ENCODE measurements at regions not wholly inside any gene's neighbourhood (a gene's known extent, or its start where the extent isn't known, plus 50 kb on each side); places are given as distances from the start of the nearest gene placed in this dataset.

GRCh38 chr4:3848323-3848722, 82.1 kb downstream of the ADRA2C start:
- Histone ChIP-seq H3K9ac (ENCODE audit: low read length) (no peak overlapping the region), H3K27ac (ENCODE audit: low read length) (no peak overlapping the region), H3K4me3 (ENCODE audit: low read length) (no peak overlapping the region), H3K4me2 (ENCODE audit: low read length) (no peak overlapping the region), H2AFZ (ENCODE audit: low read depth, low read length) (no peak overlapping the region), H3F3A (ENCODE audit: insufficient read depth, low read length, poor library complexity, severe bottlenecking) (no peaks in the 10 kb centered on the region), H3K27me3 (ENCODE audit: insufficient read depth, low read depth, low read length) (no peaks in the 10 kb centered on the region), H3K9me2 (ENCODE audit: insufficient read depth, low read length) (no peaks in the 10 kb centered on the region), H3K79me2 (replicated peaks; ENCODE audit: insufficient read depth, low read length) (no peaks in the 10 kb centered on the region), H4K20me1 (ENCODE audit: insufficient read depth) (no peaks in the 10 kb centered on the region), H3K36me3 (ENCODE audit: insufficient read depth, low read length) (no peaks in the 10 kb centered on the region), H3K9me3 (ENCODE audit: low read length) (no peaks in the 10 kb centered on the region)
- TF ChIP-seq SMC3 (conservative IDR thresholded peaks at IDR 0.05; ENCODE audit: poor library complexity) = no peak
- no peak for TF ChIP-seq EZH2 (IDR thresholded peaks at IDR 0.05; ENCODE audit: borderline replicate concordance, insufficient read depth, low read length, poor library complexity, severe bottlenecking)
- TF ChIP-seq, protein P1, sequence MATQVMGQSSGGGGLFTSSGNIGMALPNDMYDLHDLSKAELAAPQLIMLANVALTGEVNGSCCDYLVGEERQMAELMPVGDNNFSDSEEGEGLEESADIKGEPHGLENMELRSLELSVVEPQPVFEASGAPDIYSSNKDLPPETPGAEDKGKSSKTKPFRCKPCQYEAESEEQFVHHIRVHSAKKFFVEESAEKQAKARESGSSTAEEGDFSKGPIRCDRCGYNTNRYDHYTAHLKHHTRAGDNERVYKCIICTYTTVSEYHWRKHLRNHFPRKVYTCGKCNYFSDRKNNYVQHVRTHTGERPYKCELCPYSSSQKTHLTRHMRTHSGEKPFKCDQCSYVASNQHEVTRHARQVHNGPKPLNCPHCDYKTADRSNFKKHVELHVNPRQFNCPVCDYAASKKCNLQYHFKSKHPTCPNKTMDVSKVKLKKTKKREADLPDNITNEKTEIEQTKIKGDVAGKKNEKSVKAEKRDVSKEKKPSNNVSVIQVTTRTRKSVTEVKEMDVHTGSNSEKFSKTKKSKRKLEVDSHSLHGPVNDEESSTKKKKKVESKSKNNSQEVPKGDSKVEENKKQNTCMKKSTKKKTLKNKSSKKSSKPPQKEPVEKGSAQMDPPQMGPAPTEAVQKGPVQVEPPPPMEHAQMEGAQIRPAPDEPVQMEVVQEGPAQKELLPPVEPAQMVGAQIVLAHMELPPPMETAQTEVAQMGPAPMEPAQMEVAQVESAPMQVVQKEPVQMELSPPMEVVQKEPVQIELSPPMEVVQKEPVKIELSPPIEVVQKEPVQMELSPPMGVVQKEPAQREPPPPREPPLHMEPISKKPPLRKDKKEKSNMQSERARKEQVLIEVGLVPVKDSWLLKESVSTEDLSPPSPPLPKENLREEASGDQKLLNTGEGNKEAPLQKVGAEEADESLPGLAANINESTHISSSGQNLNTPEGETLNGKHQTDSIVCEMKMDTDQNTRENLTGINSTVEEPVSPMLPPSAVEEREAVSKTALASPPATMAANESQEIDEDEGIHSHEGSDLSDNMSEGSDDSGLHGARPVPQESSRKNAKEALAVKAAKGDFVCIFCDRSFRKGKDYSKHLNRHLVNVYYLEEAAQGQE (IDR thresholded peaks at IDR 0.05; ENCODE audit: borderline replicate concordance) = no peak
- no peak for TF ChIP-seq MXI1 (conservative IDR thresholded peaks at IDR 0.05; ENCODE audit: poor library complexity, severe bottlenecking)
- TF ChIP-seq POLR2AphosphoS5 (IDR thresholded peaks at IDR 0.05) = no peak
- no peak for TF ChIP-seq EP300 (conservative IDR thresholded peaks at IDR 0.05; ENCODE audit: poor library complexity, severe bottlenecking)
- no peak for TF ChIP-seq TAF1 (IDR thresholded peaks at IDR 0.05; ENCODE audit: low read depth)
- TF ChIP-seq, protein P2, sequence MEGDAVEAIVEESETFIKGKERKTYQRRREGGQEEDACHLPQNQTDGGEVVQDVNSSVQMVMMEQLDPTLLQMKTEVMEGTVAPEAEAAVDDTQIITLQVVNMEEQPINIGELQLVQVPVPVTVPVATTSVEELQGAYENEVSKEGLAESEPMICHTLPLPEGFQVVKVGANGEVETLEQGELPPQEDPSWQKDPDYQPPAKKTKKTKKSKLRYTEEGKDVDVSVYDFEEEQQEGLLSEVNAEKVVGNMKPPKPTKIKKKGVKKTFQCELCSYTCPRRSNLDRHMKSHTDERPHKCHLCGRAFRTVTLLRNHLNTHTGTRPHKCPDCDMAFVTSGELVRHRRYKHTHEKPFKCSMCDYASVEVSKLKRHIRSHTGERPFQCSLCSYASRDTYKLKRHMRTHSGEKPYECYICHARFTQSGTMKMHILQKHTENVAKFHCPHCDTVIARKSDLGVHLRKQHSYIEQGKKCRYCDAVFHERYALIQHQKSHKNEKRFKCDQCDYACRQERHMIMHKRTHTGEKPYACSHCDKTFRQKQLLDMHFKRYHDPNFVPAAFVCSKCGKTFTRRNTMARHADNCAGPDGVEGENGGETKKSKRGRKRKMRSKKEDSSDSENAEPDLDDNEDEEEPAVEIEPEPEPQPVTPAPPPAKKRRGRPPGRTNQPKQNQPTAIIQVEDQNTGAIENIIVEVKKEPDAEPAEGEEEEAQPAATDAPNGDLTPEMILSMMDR (IDR thresholded peaks at IDR 0.05; ENCODE audit: poor library complexity, severe bottlenecking) = no peak
- TF ChIP-seq RAD21 (conservative IDR thresholded peaks at IDR 0.05) = no peak

- Histone ChIP-seq H3K27ac (ENCODE audit: low read length) (no peak overlapping the region), H3K27me3 (ENCODE audit: insufficient read depth, low read depth, low read length) (no peaks in the 10 kb centered on the region), H4K20me1 (ENCODE audit: insufficient read depth) (no peaks in the 10 kb centered on the region), H3K9me3 (ENCODE audit: low read length) (no peaks in the 10 kb centered on the region), H3F3A (ENCODE audit: insufficient read depth, low read length, poor library complexity, severe bottlenecking) (no peaks in the 10 kb centered on the region), H3K79me2 (replicated peaks; ENCODE audit: insufficient read depth, low read length) (no peaks in the 10 kb centered on the region), H3K4me2 (ENCODE audit: low read length) (no peak overlapping the region), H3K36me3 (ENCODE audit: insufficient read depth, low read length) (no peaks in the 10 kb centered on the region), H3K9ac (ENCODE audit: low read length) (no peak overlapping the region), H3K4me3 (ENCODE audit: low read length) (no peak overlapping the region), H3K9me2 (ENCODE audit: insufficient read depth, low read length) (no peaks in the 10 kb centered on the region), H2AFZ (ENCODE audit: low read depth, low read length) (no peak overlapping the region)
- TF ChIP-seq RAD21 (conservative IDR thresholded peaks at IDR 0.05) = no peak
- no peak for TF ChIP-seq EP300 (conservative IDR thresholded peaks at IDR 0.05; ENCODE audit: poor library complexity, severe bottlenecking)
Measured at GRCh38 chr4:3849140-3849539, 83.0 kb downstream of the ADRA2C start.

- H3K4me2 ChIP-seq (ENCODE audit: low read length) = no peak overlapping the region
- H3K79me2 ChIP-seq (replicated peaks; ENCODE audit: insufficient read depth, low read length) = no peaks in the 10 kb centered on the region
- no peaks in the 10 kb centered on the region for H4K20me1 ChIP-seq (ENCODE audit: insufficient read depth)
- H3F3A ChIP-seq (ENCODE audit: insufficient read depth, low read length, poor library complexity, severe bottlenecking) = no peaks in the 10 kb centered on the region
- H3K27me3 ChIP-seq (ENCODE audit: insufficient read depth, low read depth, low read length) = no peaks in the 10 kb centered on the region
- H3K27ac ChIP-seq (ENCODE audit: low read length) = no peak overlapping the region
- H3K9ac ChIP-seq (ENCODE audit: low read length) = no peak overlapping the region
- no peak for TF ChIP-seq EZH2 (IDR thresholded peaks at IDR 0.05; ENCODE audit: borderline replicate concordance, insufficient read depth, low read length, poor library complexity, severe bottlenecking)
- TF ChIP-seq, protein P1 (IDR thresholded peaks at IDR 0.05; ENCODE audit: borderline replicate concordance) = no peak
- no peak for TF ChIP-seq TAF1 (IDR thresholded peaks at IDR 0.05; ENCODE audit: low read depth)
- TF ChIP-seq SMC3 (conservative IDR thresholded peaks at IDR 0.05; ENCODE audit: poor library complexity) = no peak
- TF ChIP-seq RAD21 (conservative IDR thresholded peaks at IDR 0.05) = no peak
- TF ChIP-seq EP300 (conservative IDR thresholded peaks at IDR 0.05; ENCODE audit: poor library complexity, severe bottlenecking) = no peak
- no peak for TF ChIP-seq POLR2AphosphoS5 (IDR thresholded peaks at IDR 0.05)
- TF ChIP-seq MXI1 (conservative IDR thresholded peaks at IDR 0.05; ENCODE audit: poor library complexity, severe bottlenecking) = no peak
- TF ChIP-seq, protein P2 (IDR thresholded peaks at IDR 0.05; ENCODE audit: poor library complexity, severe bottlenecking) = no peak
- H2AFZ ChIP-seq (ENCODE audit: low read depth, low read length) = no peak overlapping the region
- no peak overlapping the region for H3K4me3 ChIP-seq (ENCODE audit: low read length)
- H3K36me3 ChIP-seq (ENCODE audit: insufficient read depth, low read length) = no peaks in the 10 kb centered on the region
- no peaks in the 10 kb centered on the region for H3K9me2 ChIP-seq (ENCODE audit: insufficient read depth, low read length)
- H3K9me3 ChIP-seq (ENCODE audit: low read length) = no peaks in the 10 kb centered on the region
Measured at GRCh38 chr4:3850128-3850527, 83.9 kb downstream of the ADRA2C start.
